Stromal cell of bone marrow (primary cell): ENCODE measurements at regions not wholly inside any gene's neighbourhood (a gene's known extent, or its start where the extent isn't known, plus 50 kb on each side); places are given as distances from the start of the nearest gene placed in this dataset.
"Not testable (repeated sequence)": the region's sequence is repeated elsewhere in the genome, so short reads cannot be mapped to it uniquely, and the experiment has no call there.

Experiments
- DNase-seq: peaks from one replicate; pipeline ENCODE4 v3.0.0-alpha.2; 2012; ENCODE audit warnings: low read depth

GRCh38 chr7:127530148-127530547, 55.2 kb downstream of the GCC1 start:
- DNase-seq = no peak

GRCh38 chr7:127527561-127527960, 57.8 kb downstream of the GCC1 start:
- DNase-seq = no peak

GRCh38 chr7:127525866-127526480, 59.4 kb downstream of the GCC1 start:
- DNase-seq = no peak

- DNase-seq = no peak
Measured at GRCh38 chr7:127516320-127516719, 69.1 kb downstream of the GCC1 start.

- DNase-seq = peak; percentile 33
Measured at GRCh38 chr7:127514499-127514898, 70.9 kb downstream of the GCC1 start.

- no peak for DNase-seq
Measured at GRCh38 chr7:127513311-127513710, 72.1 kb downstream of the GCC1 start.

GRCh38 chr7:127512663-127513062, 72.7 kb downstream of the GCC1 start:
- no peak for DNase-seq

- no peak for DNase-seq
Measured at GRCh38 chr7:127504715-127505114, 80.7 kb downstream of the GCC1 start.

GRCh38 chr7:127501817-127502216, 83.6 kb downstream of the GCC1 start:
- no peak for DNase-seq

- DNase-seq = no peak
Measured at GRCh38 chr7:127487381-127487780, 94.9 kb upstream of the ZNF800 start.

- DNase-seq = no peak
Measured at GRCh38 chr7:127486654-127487053, 94.1 kb upstream of the ZNF800 start.

GRCh38 chr7:127485482-127485881, 93.0 kb upstream of the ZNF800 start:
- DNase-seq = no peak

GRCh38 chr7:127484954-127485353, 92.4 kb upstream of the ZNF800 start:
- no peak for DNase-seq

- DNase-seq = no peak
Measured at GRCh38 chr7:127478461-127478860, 86.0 kb upstream of the ZNF800 start.

- no peak for DNase-seq
Measured at GRCh38 chr7:127478024-127478355, 85.5 kb upstream of the ZNF800 start.

GRCh38 chr7:127477295-127478023, 85.0 kb upstream of the ZNF800 start:
- DNase-seq = no peak

- no peak for DNase-seq
Measured at GRCh38 chr7:127476618-127477017, 84.1 kb upstream of the ZNF800 start.

- DNase-seq = no peak
Measured at GRCh38 chr7:127474457-127474856, 81.9 kb upstream of the ZNF800 start.

GRCh38 chr7:127473409-127473808, 80.9 kb upstream of the ZNF800 start:
- no peak for DNase-seq

GRCh38 chr7:127460077-127460476, 67.6 kb upstream of the ZNF800 start:
- DNase-seq = no peak

GRCh38 chr7:127451258-127451657, 58.8 kb upstream of the ZNF800 start:
- DNase-seq = not testable (repeated sequence)

GRCh38 chr7:127448566-127448965, 56.1 kb upstream of the ZNF800 start:
- no peak for DNase-seq

- no peak for DNase-seq
Measured at GRCh38 chr7:127447326-127447945, 54.9 kb upstream of the ZNF800 start.

- DNase-seq = no peak
Measured at GRCh38 chr7:127446842-127447241, 54.3 kb upstream of the ZNF800 start.
